ENCODE measurements at regions not wholly inside any gene's neighbourhood (a gene's known extent, or its start where the extent isn't known, plus 50 kb on each side); places are given as distances from the start of the nearest gene placed in this dataset.

DNA sequence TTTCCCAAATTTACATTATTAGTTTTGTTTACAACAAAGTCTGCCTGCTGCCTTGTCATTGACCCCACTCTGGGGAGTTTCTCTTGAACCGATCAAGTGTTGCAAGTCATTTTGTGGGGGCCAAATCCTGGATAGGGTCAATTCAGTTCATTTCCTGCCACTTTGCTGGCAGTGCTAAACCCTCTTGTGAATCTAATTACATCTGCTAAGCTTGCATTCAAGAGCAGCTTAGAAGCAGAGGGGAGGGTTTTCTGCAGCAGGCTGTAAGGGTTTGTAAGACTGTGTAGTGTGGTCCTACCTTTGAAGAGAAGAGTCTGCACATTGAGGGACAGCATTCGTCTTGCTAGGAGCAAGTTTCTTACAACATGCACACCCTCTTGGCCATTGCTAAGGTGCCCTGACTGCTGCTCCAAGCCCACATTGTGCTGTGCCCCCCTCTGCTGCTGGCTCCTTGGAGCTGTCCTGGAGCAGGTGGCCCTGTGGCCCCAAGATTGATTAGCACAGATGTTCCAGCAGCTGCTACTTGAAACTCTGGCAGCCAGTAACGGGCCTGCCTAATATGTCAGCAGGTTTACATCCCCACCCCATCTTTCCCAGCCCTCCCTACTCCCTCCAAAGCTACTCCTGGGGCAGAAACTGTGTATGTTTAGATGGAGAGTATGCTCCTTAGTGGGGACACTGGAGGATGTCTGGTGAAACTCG lies 174.5 kb upstream of the USP9Y start (continued):
- TF ChIP-seq, protein P1, sequence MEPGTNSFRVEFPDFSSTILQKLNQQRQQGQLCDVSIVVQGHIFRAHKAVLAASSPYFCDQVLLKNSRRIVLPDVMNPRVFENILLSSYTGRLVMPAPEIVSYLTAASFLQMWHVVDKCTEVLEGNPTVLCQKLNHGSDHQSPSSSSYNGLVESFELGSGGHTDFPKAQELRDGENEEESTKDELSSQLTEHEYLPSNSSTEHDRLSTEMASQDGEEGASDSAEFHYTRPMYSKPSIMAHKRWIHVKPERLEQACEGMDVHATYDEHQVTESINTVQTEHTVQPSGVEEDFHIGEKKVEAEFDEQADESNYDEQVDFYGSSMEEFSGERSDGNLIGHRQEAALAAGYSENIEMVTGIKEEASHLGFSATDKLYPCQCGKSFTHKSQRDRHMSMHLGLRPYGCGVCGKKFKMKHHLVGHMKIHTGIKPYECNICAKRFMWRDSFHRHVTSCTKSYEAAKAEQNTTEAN (CRISPR knock-in tag; IDR thresholded peaks at IDR 0.05), result no peak
- TF ChIP-seq NFYB (CRISPR knock-in tag; conservative IDR thresholded peaks at IDR 0.05; ENCODE audit: low read depth) (no peak), IRF2 (CRISPR knock-in tag; IDR thresholded peaks at IDR 0.05; ENCODE audit: borderline replicate concordance, low read depth) (no peak), ZNF219 (CRISPR knock-in tag; IDR thresholded peaks at IDR 0.05; ENCODE audit: borderline replicate concordance) (no peak), ESRRA (CRISPR knock-in tag; IDR thresholded peaks at IDR 0.05; ENCODE audit: borderline replicate concordance) (no peak), ZNF671 (CRISPR knock-in tag; IDR thresholded peaks at IDR 0.05) (no peak)
- TF ChIP-seq, protein P2, sequence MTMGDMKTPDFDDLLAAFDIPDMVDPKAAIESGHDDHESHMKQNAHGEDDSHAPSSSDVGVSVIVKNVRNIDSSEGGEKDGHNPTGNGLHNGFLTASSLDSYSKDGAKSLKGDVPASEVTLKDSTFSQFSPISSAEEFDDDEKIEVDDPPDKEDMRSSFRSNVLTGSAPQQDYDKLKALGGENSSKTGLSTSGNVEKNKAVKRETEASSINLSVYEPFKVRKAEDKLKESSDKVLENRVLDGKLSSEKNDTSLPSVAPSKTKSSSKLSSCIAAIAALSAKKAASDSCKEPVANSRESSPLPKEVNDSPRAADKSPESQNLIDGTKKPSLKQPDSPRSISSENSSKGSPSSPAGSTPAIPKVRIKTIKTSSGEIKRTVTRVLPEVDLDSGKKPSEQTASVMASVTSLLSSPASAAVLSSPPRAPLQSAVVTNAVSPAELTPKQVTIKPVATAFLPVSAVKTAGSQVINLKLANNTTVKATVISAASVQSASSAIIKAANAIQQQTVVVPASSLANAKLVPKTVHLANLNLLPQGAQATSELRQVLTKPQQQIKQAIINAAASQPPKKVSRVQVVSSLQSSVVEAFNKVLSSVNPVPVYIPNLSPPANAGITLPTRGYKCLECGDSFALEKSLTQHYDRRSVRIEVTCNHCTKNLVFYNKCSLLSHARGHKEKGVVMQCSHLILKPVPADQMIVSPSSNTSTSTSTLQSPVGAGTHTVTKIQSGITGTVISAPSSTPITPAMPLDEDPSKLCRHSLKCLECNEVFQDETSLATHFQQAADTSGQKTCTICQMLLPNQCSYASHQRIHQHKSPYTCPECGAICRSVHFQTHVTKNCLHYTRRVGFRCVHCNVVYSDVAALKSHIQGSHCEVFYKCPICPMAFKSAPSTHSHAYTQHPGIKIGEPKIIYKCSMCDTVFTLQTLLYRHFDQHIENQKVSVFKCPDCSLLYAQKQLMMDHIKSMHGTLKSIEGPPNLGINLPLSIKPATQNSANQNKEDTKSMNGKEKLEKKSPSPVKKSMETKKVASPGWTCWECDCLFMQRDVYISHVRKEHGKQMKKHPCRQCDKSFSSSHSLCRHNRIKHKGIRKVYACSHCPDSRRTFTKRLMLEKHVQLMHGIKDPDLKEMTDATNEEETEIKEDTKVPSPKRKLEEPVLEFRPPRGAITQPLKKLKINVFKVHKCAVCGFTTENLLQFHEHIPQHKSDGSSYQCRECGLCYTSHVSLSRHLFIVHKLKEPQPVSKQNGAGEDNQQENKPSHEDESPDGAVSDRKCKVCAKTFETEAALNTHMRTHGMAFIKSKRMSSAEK (CRISPR knock-in tag; IDR thresholded peaks at IDR 0.05; ENCODE audit: borderline replicate concordance), result no peak
- TF ChIP-seq, protein P3, sequence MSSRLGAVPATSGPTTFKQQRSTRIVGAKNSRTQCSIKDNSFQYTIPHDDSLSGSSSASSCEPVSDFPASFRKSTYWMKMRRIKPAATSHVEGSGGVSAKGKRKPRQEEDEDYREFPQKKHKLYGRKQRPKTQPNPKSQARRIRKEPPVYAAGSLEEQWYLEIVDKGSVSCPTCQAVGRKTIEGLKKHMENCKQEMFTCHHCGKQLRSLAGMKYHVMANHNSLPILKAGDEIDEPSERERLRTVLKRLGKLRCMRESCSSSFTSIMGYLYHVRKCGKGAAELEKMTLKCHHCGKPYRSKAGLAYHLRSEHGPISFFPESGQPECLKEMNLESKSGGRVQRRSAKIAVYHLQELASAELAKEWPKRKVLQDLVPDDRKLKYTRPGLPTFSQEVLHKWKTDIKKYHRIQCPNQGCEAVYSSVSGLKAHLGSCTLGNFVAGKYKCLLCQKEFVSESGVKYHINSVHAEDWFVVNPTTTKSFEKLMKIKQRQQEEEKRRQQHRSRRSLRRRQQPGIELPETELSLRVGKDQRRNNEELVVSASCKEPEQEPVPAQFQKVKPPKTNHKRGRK (CRISPR knock-in tag; IDR thresholded peaks at IDR 0.05; ENCODE audit: borderline replicate concordance), result no peak
- TF ChIP-seq, protein P4, sequence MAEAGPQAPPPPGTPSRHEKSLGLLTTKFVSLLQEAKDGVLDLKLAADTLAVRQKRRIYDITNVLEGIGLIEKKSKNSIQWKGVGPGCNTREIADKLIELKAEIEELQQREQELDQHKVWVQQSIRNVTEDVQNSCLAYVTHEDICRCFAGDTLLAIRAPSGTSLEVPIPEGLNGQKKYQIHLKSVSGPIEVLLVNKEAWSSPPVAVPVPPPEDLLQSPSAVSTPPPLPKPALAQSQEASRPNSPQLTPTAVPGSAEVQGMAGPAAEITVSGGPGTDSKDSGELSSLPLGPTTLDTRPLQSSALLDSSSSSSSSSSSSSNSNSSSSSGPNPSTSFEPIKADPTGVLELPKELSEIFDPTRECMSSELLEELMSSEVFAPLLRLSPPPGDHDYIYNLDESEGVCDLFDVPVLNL (CRISPR knock-in tag; IDR thresholded peaks at IDR 0.05; ENCODE audit: borderline replicate concordance, low read depth), result no peak
- TF ChIP-seq, protein P5, sequence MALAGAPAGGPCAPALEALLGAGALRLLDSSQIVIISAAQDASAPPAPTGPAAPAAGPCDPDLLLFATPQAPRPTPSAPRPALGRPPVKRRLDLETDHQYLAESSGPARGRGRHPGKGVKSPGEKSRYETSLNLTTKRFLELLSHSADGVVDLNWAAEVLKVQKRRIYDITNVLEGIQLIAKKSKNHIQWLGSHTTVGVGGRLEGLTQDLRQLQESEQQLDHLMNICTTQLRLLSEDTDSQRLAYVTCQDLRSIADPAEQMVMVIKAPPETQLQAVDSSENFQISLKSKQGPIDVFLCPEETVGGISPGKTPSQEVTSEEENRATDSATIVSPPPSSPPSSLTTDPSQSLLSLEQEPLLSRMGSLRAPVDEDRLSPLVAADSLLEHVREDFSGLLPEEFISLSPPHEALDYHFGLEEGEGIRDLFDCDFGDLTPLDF (CRISPR knock-in tag; IDR thresholded peaks at IDR 0.05), result no peak

DNA sequence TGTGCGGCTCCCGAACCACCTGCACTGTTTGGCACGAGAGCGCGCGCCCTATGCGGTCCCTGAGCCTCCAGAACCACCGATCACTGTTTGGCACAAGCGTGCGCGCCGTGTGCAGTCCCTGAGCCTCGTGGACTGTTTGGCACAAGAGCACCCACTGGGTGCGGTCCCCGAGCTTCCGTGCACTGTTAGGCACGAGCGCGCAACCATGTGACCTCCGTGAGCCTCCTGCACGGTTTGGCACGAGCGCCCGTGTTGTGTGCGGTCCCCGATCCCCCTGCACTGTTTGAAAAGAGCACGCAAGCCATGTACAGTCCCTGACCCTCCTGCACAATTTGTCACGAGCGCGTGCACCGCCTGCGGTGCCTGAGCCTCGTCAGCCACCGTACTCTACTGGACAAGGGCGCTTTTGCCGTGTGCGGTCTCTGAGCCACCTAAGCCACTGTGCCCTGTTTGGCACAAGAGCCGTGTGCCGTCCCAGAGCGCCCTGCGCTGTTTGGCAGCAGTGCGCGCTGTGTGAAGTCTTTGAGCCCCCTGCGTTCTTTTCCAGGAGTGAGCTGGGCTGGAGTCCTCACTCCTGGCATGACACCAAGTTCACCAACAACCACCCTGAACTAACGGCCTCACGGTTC lies 163.7 kb upstream of the USP9Y start:
- Mint-ChIP-seq H3K4me1 (no peaks in the 10 kb centered on the region), H3K9me3 (peaks cover 16% of the 10 kb centered on the region; the same call in 1 of the 2 replicates), H3K36me3 (no peaks in the 10 kb centered on the region), H3K27ac (no peak overlapping the region), H3K4me3 (no peak overlapping the region), H3K27me3 (ENCODE audit: low read depth) (peaks cover 2% of the 10 kb centered on the region; the same call in 1 of the 2 replicates)
- CTCF ChIA-PET, result no interaction called here
- ATAC-seq (no peak), DNase-seq (ENCODE audit: low spot score) (no peak)
- POLR2A ChIA-PET, result no interaction called here
- TF ChIP-seq, protein P6, sequence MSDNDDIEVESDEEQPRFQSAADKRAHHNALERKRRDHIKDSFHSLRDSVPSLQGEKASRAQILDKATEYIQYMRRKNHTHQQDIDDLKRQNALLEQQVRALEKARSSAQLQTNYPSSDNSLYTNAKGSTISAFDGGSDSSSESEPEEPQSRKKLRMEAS (CRISPR knock-in tag; IDR thresholded peaks at IDR 0.05), result no peak
- no peak for TF ChIP-seq NFYB (CRISPR knock-in tag; conservative IDR thresholded peaks at IDR 0.05; ENCODE audit: low read depth)
- TF ChIP-seq, protein P7, sequence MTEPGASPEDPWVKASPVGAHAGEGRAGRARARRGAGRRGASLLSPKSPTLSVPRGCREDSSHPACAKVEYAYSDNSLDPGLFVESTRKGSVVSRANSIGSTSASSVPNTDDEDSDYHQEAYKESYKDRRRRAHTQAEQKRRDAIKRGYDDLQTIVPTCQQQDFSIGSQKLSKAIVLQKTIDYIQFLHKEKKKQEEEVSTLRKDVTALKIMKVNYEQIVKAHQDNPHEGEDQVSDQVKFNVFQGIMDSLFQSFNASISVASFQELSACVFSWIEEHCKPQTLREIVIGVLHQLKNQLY (CRISPR knock-in tag; IDR thresholded peaks at IDR 0.05), result no peak
- no peak for TF ChIP-seq NFE2L1 (CRISPR knock-in tag; IDR thresholded peaks at IDR 0.05)
- TF ChIP-seq GABPB1 (CRISPR knock-in tag; IDR thresholded peaks at IDR 0.05), result no peak
- TF ChIP-seq JAZF1 (CRISPR knock-in tag; IDR thresholded peaks at IDR 0.05), result no peak
- TF ChIP-seq, protein P8, sequence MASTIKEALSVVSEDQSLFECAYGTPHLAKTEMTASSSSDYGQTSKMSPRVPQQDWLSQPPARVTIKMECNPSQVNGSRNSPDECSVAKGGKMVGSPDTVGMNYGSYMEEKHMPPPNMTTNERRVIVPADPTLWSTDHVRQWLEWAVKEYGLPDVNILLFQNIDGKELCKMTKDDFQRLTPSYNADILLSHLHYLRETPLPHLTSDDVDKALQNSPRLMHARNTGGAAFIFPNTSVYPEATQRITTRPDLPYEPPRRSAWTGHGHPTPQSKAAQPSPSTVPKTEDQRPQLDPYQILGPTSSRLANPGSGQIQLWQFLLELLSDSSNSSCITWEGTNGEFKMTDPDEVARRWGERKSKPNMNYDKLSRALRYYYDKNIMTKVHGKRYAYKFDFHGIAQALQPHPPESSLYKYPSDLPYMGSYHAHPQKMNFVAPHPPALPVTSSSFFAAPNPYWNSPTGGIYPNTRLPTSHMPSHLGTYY (CRISPR knock-in tag; IDR thresholded peaks at IDR 0.05), result no peak
- TF ChIP-seq ZNF138 (CRISPR knock-in tag; conservative IDR thresholded peaks at IDR 0.05), result no peak
- TF ChIP-seq FOXP1 (CRISPR knock-in tag; IDR thresholded peaks at IDR 0.05; ENCODE audit: borderline replicate concordance), result no peak
- TF ChIP-seq GTF2I (CRISPR knock-in tag; conservative IDR thresholded peaks at IDR 0.05), result no peak
